ENCODE measurements at regions not wholly inside any gene's neighbourhood (a gene's known extent, or its start where the extent isn't known, plus 50 kb on each side); places are given as distances from the start of the nearest gene placed in this dataset.
"Not testable (repeated sequence)": the region's sequence is repeated elsewhere in the genome, so short reads cannot be mapped to it uniquely, and the experiment has no call there.

- no peaks in the 10 kb centered on the region for H3K36me3 ChIP-seq (ENCODE audit: control insufficient read depth, insufficient read depth, low read length)
- no peaks in the 10 kb centered on the region for H3K27me3 ChIP-seq (ENCODE audit: control insufficient read depth, insufficient read depth, low read length)
- no peak for TF ChIP-seq CTCF (IDR thresholded peaks at IDR 0.05; ENCODE audit: insufficient read depth, low read length, poor library complexity, severe bottlenecking)
- no peak overlapping the region for H3K4me3 ChIP-seq (ENCODE audit: low read depth, low read length)
- no peak for DNase-seq (ENCODE audit: low read depth)
These were observed 325.5 kb upstream of the PTGER4 start for GRCh38 chr5:40354171-40354570.

DNA sequence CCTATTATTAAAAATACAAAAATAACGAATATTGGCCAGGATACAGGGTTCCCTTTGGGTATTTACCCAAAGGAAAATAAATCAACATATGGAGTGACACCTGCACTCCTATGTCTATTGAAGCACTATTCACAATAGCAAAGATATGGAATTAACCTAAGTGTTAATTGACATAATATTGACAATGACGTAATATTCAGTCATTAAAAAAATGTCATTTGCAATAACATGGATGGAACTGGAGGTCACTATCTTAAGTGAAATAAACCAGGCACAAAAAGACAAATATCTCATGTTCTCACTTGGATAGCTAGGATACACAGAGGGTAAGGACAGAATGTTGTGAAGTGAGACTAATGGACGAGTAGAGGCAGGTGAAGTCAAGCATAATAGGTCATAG, 326.3 kb upstream of the PTGER4 start:
- Histone ChIP-seq H3K4me3 (ENCODE audit: low read depth, low read length) (no peak overlapping the region), H3K27me3 (ENCODE audit: control insufficient read depth, insufficient read depth, low read length) (no peaks in the 10 kb centered on the region), H3K36me3 (ENCODE audit: control insufficient read depth, insufficient read depth, low read length) (no peaks in the 10 kb centered on the region)
- DNase-seq (ENCODE audit: low read depth) = no peak
- TF ChIP-seq CTCF (IDR thresholded peaks at IDR 0.05; ENCODE audit: insufficient read depth, low read length, poor library complexity, severe bottlenecking) = no peak

DNA sequence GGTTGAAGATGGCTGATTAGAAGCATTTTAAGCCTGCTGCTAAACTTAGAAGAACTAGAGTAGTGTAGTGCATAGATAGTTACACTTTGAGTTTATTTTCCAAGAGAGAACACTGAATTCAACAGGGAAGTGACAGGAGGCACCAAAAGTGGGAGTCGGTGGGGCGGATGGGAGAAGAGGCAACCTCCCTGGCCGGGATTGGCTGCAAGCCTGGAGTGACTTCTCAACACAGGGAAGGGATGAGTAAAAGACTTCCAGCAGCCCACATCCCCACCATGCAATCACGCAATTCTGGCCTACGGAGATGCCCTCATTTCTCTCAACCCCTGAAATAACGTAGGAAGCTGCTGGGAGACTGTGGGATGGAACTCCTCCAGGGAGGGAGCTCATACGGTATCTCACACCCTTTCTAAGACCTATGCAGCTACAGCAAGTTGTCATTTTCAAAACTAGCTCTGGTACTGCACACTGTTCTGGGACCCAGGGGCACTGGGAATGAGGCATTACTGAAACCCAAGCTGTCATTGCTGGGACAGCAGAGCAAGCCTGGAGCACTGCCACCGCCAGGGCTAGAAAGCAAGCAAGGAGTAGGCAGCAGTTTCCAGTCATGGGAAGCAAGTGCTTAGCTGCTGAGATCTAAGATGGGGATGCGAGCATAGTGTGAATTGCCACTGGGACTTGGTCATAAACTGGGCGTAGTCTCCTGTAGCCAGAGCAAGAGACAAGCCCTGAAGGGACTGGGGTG, 331.6 kb upstream of the PTGER4 start:
- TF ChIP-seq CTCF (IDR thresholded peaks at IDR 0.05; ENCODE audit: insufficient read depth, low read length, poor library complexity, severe bottlenecking) = no peak
- no peak overlapping the region for H3K4me3 ChIP-seq (ENCODE audit: low read depth, low read length)
- H3K36me3 ChIP-seq (ENCODE audit: control insufficient read depth, insufficient read depth, low read length) = no peaks in the 10 kb centered on the region
- no peaks in the 10 kb centered on the region for H3K27me3 ChIP-seq (ENCODE audit: control insufficient read depth, insufficient read depth, low read length)
- DNase-seq (ENCODE audit: low read depth) = no peak

- no peak for TF ChIP-seq CTCF (IDR thresholded peaks at IDR 0.05; ENCODE audit: insufficient read depth, low read length, poor library complexity, severe bottlenecking)
- Histone ChIP-seq H3K27me3 (ENCODE audit: control insufficient read depth, insufficient read depth, low read length) (no peaks in the 10 kb centered on the region), H3K4me3 (ENCODE audit: low read depth, low read length) (no peak overlapping the region), H3K36me3 (ENCODE audit: control insufficient read depth, insufficient read depth, low read length) (no peaks in the 10 kb centered on the region)
- no peak for DNase-seq (ENCODE audit: low read depth)
These were observed 332.8 kb upstream of the PTGER4 start for GRCh38 chr5:40346901-40347300.

DNA sequence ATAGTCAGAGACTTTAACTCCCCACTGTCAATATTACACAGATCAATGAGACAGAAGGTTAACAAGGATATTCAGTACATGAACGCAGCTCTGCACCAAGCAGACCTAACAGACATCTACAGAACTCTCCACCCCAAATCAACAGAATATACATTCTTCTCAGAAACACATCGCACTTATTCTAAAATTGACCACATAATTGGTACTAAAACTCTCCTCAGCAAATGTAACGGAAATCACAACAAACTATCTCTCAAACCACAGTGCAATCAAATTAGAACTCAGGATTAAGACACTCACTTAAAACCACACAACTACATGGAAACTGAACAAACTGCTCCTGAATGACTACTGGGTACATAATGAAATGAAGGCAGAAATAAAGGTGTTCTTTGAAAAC, 341.3 kb upstream of the PTGER4 start:
- H3K27me3 ChIP-seq (ENCODE audit: control insufficient read depth, insufficient read depth, low read length) = not testable (repeated sequence)

DNA sequence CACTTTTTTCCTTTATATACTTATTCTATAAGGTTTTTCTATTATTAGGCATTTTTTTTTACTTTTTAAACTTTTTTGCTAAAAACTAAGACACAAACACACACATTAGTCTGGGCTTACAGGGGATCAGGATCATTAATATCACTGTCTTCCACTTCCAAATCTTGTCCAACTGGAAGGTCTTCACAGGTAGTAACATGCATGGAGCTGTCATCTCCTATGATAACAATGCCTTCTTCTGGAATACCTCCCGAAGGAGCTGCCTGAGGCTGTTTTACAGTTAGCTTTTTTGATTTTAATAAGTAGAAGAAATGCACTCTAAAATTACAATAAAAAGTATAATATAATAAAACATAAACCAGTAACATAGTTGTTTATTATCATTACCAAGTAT, 345.5 kb upstream of the PTGER4 start:
- no peak for TF ChIP-seq CTCF (IDR thresholded peaks at IDR 0.05; ENCODE audit: insufficient read depth, low read length, poor library complexity, severe bottlenecking)

More for the DNA sequence above, 341.3 kb upstream of the PTGER4 start:
- not testable (repeated sequence) for DNase-seq (ENCODE audit: low read depth); H3K4me3 ChIP-seq (ENCODE audit: low read depth, low read length); H3K36me3 ChIP-seq (ENCODE audit: control insufficient read depth, insufficient read depth, low read length)

More for the DNA sequence above, 345.5 kb upstream of the PTGER4 start:
- no peak for DNase-seq (ENCODE audit: low read depth)
- H3K36me3 ChIP-seq (ENCODE audit: control insufficient read depth, insufficient read depth, low read length) = no peaks in the 10 kb centered on the region
- H3K27me3 ChIP-seq (ENCODE audit: control insufficient read depth, insufficient read depth, low read length) = no peaks in the 10 kb centered on the region
- H3K4me3 ChIP-seq (ENCODE audit: low read depth, low read length) = no peak overlapping the region

Data from kidney epithelial cell (primary cell).